AG04450 (cell line): ENCODE measurements at regions not wholly inside any gene's neighbourhood (a gene's known extent, or its start where the extent isn't known, plus 50 kb on each side); places are given as distances from the start of the nearest gene placed in this dataset.

Experiments
- CTCF ChIA-PET: fragments of 300-600, 350-600 bp; formaldehyde crosslinking; extraction: SDS; loops from one replicate; lab custom pipeline; 2022; ENCODE audit warnings: antibody characterized with exemption, inconsistent platforms; lab: Charles Lee
- POLR2A ChIA-PET: fragments of 350-600 bp; formaldehyde crosslinking; extraction: SDS; loops from one replicate; lab custom pipeline; 2021; ENCODE audit warnings: antibody characterized with exemption, inconsistent platforms; lab: Yijun Ruan, JAX
- DNase-seq: peaks from one replicate; pipeline ENCODE4 v3.0.0-alpha.2; 2011; ENCODE audit warnings: low read depth, low spot score
- H3K27ac ChIP-seq: one replicate; pipeline ENCODE4 v1.5.1; 2012; ENCODE audit warnings: low read depth, low read length, control low read depth
- H3K27me3 ChIP-seq: one replicate; pipeline ENCODE4 v1.6.0; 2012; ENCODE audit warnings: low read length; ENCODE audit not compliant: control insufficient read depth, insufficient read depth
- H3K4me3 ChIP-seq: 2 replicates; pipeline ENCODE4 v1.5.1; 2011; ENCODE audit warnings: mild to moderate bottlenecking, low read depth, low read length, control low read depth
- H3K9me3 ChIP-seq: 2 replicates; pipeline ENCODE4 v1.5.1; 2012; ENCODE audit warnings: low read length; ENCODE audit not compliant: control insufficient read depth, insufficient read depth
- CTCF ChIP-seq: IDR thresholded peaks from 2 replicates; pipeline ENCODE4 v1.5.1; 2011; ENCODE audit warnings: low read depth, low read length, control low read depth, inconsistent platforms

GRCh38 chr2:22734373-22735045, 650.5 kb upstream of the KLHL29 start:
- ChIA-PET CTCF (no interaction called here), POLR2A (no interaction called here)
- no peak for TF ChIP-seq CTCF
- H3K27ac ChIP-seq = no peak overlapping the region
- no peaks in the 10 kb centered on the region for H3K9me3 ChIP-seq
- DNase-seq = no peak
- no peak overlapping the region for H3K4me3 ChIP-seq
- no peaks in the 10 kb centered on the region for H3K27me3 ChIP-seq

GRCh38 chr2:22737144-22737543, 647.8 kb upstream of the KLHL29 start:
- ChIA-PET POLR2A (no interaction called here), CTCF (no interaction called here)
- Histone ChIP-seq H3K4me3 (no peak overlapping the region), H3K9me3 (no peaks in the 10 kb centered on the region), H3K27me3 (no peaks in the 10 kb centered on the region), H3K27ac (no peak overlapping the region)
- no peak for TF ChIP-seq CTCF
- DNase-seq = no peak

GRCh38 chr2:22741216-22741615, 643.8 kb upstream of the KLHL29 start:
- no peaks in the 10 kb centered on the region for H3K27me3 ChIP-seq
- no peaks in the 10 kb centered on the region for H3K9me3 ChIP-seq
- ChIA-PET CTCF (no interaction called here), POLR2A (no interaction called here)
- DNase-seq = no peak
- no peak overlapping the region for H3K27ac ChIP-seq
- no peak for TF ChIP-seq CTCF
- H3K4me3 ChIP-seq = no peak overlapping the region

- ChIA-PET POLR2A (no interaction called here), CTCF (no interaction called here)
- Histone ChIP-seq H3K4me3 (no peak overlapping the region), H3K27ac (no peak overlapping the region), H3K27me3 (no peaks in the 10 kb centered on the region), H3K9me3 (peaks cover 13% of the 10 kb centered on the region; the same call in 1 of the 2 replicates)
- no peak for DNase-seq
- no peak for TF ChIP-seq CTCF
Observed at GRCh38 chr2:22748909-22749308, 636.1 kb upstream of the KLHL29 start.

- H3K27ac ChIP-seq = no peak overlapping the region
- DNase-seq = no peak
- H3K9me3 ChIP-seq = peaks cover 10% of the 10 kb centered on the region; the same call in 1 of the 2 replicates
- no peak overlapping the region for H3K4me3 ChIP-seq
- CTCF ChIA-PET = no interaction called here
- POLR2A ChIA-PET = no interaction called here
- TF ChIP-seq CTCF = no peak
- H3K27me3 ChIP-seq = no peaks in the 10 kb centered on the region
Observed at GRCh38 chr2:22753476-22753875, 631.5 kb upstream of the KLHL29 start.
